CD4-positive, alpha-beta T cell treated with Interleukin-17A for 1 hour (primary cell): ENCODE measurements at regions not wholly inside any gene's neighbourhood (a gene's known extent, or its start where the extent isn't known, plus 50 kb on each side); places are given as distances from the start of the nearest gene placed in this dataset.

ENCODE experiments used
- DNase-seq: peaks from one replicate; pipeline ENCODE4 v3.0.0-alpha.2; 2020

GRCh38 chr4:138686106-138686835 lies 329.3 kb upstream of the NOCT start:
- DNase-seq, result no peak

- DNase-seq, result no peak
Observed at GRCh38 chr4:138685316-138685715, 330.3 kb upstream of the NOCT start.

DNA sequence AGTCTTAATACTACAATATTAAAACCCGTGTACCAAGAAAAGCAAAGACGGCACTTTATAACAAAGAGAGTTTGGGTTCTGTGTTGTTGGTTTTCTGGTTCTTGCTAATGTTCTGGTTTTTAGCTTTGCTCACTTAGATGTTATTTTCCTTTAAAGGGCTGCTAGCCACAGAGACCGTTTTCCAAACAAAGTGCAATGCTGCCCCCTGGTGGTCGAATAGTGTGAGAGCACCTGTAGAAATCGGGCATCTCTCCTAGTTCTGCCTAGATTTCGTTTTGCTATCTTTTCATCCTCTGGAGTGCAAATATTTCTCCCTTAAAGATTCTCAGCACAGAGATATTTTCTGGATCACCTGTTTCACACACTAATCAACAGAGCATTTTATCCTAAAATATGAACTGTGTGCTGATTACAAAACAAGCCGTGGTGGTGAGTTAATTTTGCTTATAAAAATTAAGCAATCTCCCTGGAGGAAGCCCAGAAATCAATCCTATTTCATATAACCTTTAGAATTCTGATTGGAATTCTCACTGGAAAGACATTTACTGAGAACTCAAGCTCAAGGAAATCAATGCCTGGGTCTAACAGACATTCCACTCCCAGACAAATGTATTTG lies 334.5 kb upstream of the NOCT start:
- peak; percentile 61 for DNase-seq

DNA sequence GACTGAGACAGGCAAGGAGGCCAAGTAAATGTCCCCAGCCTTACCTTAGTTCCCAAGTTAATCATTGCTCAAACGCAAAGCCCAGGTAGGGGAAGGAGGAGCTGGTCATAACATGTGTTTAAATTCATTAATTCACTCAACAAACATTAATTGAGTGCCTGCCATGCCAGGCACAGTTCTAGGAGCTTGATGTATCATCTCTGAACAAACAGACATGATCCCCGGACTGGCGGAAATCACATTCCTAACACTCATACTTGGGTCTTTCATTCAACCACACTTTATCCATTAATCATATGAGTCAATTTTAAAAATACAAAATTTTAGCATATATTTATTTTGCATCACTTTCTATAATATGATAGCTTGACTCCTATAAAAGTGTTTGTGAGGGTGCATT lies 335.3 kb upstream of the NOCT start:
- no peak for DNase-seq

DNA sequence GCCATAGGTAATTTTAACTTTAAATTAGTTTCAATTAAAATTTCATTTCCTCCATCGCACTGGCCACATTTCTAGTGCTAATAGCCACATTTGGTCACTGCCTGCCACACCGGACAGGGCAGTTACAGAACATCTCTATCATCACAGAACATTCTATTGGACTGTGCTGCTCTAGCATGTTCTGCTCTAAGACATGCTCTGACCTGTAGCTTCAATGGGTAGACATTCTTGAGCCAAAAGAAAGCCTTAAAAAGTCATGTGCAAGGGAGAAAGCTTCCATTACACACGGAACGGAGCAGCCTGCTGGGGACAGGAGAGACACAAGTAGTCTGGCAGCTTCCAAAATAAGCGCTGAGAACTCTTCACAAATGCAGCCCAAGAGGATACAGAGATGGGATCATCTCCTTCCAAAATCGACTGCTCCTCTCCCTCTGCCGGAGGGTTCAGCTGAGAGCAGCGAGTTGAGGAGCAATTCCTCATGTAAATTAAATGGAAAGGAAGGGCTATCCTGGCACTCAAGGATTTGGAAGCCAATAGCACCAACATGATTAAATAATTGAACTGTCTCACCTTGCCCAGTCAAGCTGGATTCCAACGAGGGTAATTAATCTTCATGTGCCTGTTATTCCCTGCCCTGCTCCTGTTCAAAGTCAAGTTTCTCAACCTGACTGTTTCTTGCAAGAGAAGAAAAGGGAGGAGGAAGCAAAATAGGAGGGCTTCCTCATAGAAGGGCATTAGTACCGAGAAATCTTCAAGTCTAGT lies 336.4 kb upstream of the NOCT start:
- no peak for DNase-seq

DNA sequence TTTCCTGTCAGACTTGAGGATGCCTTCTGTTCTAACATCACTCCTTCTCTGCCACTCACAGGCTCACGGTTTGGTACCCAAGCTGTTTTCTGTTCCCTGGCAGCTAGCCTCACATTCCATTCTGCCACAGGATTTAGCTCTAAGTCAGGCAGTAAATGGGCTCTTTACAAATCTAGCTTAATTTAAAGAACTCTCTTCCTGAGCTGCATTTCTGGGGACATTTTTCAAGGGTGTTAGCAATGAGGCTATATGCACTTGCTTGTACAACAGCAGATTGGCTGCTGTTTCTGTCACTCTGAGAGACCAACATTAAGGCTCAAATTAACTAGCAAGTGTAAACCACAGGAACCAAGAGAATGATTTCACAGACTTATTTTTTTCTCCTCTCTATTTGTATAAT lies 337.8 kb upstream of the NOCT start:
- DNase-seq, result no peak

DNA sequence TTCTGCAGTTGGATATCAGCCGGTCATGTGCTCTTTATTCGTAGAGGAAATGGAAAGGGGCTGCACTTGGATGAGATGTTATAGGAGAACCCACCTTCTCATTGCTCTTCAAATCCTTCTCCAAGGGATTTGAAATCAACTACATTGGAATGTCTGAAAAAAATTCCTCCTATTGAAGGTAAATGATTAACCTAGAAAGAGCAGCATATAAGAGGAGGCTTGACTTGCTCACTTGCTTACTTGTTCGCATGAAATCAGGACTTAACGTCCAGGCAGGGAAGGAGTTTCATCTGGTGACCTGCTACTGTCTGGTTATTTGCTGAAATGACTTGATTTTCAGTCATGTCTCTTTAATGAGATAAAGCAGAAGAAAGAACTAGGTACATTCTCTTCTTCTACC lies 338.4 kb upstream of the NOCT start:
- DNase-seq, result no peak

DNA sequence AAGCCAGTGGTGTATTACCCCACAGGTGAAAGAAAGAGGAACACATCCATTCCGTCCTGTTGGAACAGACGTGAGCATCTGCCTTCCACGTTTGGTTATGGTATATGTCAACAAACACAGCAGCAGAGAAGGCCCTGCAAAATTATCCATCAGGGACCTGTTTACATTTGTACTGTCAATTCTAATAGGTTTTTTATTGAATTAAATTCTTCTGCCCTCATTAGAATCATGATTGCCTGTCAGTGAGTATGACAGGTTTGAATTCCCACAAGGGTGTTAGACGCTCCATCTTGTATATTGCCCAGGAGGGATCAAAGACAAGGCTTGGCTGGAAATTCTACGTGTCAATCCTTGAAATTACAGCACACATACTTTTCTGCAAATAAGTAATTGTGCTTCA lies 339.9 kb upstream of the NOCT start:
- no peak for DNase-seq

DNA sequence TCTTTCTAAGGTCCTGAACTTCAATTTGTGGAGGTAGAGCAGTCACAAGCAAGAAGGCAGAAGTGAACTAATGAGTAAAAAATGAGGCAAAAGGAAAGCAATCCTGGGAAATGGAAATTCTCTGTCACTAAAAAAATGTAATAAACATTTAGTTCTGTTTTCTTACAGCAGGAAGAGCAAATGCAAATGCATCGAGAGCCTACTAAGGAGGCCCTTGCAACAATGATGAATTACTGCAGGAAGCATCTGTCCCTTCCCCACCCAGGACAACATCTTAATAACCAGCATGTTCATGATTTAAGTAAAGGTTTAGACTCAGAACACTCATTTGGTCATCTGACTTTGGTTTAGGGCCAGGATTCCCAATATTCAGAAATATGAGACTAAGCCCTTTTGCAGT lies 341.4 kb upstream of the NOCT start:
- DNase-seq, result no peak

- DNase-seq, result no peak
Observed at GRCh38 chr4:138673053-138673452, 342.5 kb upstream of the NOCT start.

GRCh38 chr4:138672393-138672976 lies 343.1 kb upstream of the NOCT start:
- no peak for DNase-seq

DNA sequence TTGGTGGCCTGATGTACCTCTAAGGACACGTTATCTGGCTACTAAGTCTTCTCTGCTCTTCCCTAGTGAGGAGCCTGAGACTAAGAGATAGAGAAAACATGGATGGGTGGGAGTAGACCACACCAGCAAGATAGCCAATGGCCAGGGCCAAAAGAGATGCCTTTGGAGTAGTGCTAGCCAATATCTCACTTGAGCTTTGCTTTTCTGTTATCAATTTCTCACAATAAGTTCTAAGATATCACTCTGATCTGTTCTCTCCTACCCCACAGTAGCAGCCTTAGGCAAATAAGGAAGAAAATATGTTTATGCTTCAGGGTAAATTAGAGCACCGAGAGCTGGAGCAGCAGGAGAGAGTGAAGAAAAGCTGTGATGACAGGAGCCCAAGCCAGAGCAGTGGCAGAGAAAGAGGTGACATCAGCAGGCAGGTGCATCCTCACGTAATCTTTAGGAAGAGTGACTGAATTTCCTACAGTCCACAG lies 343.9 kb upstream of the NOCT start:
- no peak for DNase-seq

DNA sequence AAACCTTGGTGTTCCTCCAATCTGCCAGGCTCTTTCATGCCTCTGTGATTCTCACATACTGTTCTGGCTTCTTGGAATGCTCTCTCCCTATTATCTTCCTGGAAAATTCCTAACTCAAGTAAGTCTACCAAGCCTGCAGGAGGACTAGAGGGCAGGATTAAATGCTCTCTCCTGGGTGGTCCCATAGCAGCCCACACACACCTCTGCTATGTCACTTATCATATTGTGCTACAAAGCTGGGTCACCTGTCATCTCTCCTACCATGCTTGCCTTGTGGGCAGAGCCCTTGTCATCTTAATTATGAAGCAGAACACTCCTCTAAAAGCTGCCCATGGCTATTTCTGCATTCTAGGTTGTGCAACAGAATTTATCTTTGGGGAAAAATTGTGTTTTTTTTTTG lies 344.5 kb upstream of the NOCT start:
- DNase-seq, result no peak

GRCh38 chr4:138670681-138671080 lies 344.9 kb upstream of the NOCT start:
- DNase-seq, result no peak

GRCh38 chr4:138669479-138670315 lies 345.9 kb upstream of the NOCT start:
- DNase-seq, result no peak

GRCh38 chr4:138668309-138668708 lies 347.3 kb upstream of the NOCT start:
- no peak for DNase-seq

DNA sequence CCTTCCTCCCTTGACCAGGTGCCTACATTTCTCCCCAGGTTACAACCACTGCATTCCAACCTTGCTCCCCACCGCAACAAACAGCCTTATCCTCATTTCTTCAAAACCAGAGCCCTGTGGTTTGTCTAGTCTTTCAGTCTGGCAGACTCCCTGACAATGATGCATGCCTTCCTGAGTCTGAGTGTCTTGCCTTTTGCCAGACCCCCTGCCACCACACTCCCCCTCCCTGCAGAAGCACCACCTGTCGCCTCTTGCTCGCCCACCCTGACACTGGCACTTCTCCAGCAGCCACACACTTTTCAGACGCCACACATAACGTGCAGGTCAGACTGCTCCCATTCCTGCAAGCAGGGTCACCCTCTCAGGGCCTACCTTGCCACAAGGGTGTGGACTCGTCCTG lies 349.2 kb upstream of the NOCT start:
- DNase-seq, result no peak

DNA sequence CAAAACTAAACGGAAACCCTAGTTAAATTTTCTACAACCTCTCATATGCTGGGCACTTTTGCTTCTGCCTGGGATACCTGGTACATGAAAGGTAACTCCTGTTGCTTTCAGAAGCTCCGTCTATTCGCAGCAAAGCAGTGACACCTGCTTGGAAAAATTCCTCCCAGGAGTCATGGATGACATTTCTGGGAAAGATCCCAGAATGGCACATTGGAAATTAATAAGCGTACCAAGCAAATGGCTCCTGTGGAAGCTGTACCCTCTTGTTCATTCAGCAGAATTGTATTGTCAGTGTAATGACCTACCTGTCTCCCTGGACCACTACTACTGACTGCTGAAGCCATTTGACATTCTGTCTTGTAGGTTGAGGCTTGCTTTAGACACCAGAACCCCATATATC lies 349.7 kb upstream of the NOCT start:
- no peak for DNase-seq

DNA sequence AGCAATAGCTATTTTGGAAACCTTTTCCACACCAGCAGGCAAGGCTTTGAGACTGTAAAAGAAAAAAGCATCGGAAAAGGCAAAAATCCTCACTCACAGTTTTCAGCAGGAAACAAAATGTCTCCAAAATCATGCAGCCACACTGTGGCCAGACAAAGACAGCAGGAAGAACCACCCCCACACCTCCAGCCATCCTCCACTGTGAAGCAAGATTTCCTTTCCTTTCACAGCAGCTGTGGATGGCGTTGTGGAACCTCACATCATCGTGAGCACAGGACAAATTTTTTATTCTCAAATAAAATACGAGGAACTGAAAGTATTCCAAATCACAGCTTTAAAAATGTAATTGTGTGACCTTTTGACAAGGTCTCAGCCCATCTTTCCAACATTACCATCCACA lies 351.7 kb upstream of the NOCT start:
- no peak for DNase-seq

- no peak for DNase-seq
Observed at GRCh38 chr4:138659812-138660316, 355.7 kb upstream of the NOCT start.

DNA sequence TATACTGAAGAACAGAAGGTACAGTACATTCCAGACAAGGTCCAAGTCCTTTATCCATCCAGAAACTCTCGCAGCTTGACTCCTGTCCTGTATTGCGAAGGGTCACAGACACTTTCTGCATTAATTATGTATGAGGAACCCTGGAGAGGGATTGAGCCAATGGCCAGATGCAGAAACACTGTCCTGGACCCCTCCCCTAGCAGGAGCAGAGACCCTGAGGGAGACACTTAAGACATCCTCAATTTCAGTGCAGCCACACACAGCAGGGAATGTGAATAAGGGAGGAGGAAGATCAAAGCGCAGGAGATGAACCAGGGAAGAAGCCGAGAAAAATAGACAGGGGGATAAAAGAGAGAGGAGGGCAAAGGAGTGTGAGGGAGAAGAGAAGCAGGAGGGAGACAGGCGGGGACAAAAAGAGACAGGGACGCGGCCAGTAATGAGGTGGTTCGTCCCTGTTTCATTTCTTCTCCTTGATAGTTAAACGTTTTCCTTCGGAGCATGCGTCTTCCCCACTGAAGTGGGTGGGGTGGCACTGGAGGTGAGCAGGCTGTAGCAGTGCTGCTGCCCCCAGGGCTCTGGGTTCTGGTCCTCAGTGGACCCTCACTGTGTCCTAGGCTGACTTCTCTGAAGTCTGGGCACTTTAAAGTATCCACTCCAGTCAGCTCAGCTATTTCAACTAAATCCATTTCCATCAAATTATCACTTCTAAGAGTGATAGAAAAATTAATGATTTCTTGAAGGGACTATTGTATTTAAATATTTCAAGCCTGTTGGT lies 356.4 kb upstream of the NOCT start:
- no peak for DNase-seq

- DNase-seq, result no peak
Observed at GRCh38 chr4:138658518-138658917, 357.1 kb upstream of the NOCT start.
